GM21360 (cell line): ENCODE measurements at regions not wholly inside any gene's neighbourhood (a gene's known extent, or its start where the extent isn't known, plus 50 kb on each side); places are given as distances from the start of the nearest gene placed in this dataset.
"Not testable (repeated sequence)": the region's sequence is repeated elsewhere in the genome, so short reads cannot be mapped to it uniquely, and the experiment has no call there.

ENCODE experiments used
- ATAC-seq: cut with Tn5 transposase; IDR thresholded peaks from one replicate; pipeline ENCODE4 v1.9.1; 2021; ENCODE audit warnings: mild to moderate bottlenecking, moderate library complexity; ENCODE audit not compliant: unreplicated experiment

DNA sequence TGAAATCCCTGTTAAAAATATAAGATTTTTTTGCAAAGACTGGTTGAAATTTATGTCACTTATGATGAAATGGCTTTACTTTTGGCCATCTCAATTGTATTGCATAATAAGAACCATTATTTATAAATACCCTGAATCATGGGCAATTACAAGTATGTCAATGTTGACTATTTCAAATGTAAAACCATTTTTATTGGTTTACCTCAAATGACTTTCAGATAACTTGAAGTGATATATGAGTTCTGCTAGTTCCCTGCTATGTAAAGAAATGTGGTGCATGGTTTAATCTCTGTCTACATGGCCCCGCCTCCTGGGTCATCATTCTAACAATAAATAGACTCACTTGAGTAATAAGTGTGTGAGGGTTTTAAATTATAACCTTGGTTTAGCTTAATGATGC, 275.6 kb upstream of the PREP start:
- ATAC-seq, result no peak

DNA sequence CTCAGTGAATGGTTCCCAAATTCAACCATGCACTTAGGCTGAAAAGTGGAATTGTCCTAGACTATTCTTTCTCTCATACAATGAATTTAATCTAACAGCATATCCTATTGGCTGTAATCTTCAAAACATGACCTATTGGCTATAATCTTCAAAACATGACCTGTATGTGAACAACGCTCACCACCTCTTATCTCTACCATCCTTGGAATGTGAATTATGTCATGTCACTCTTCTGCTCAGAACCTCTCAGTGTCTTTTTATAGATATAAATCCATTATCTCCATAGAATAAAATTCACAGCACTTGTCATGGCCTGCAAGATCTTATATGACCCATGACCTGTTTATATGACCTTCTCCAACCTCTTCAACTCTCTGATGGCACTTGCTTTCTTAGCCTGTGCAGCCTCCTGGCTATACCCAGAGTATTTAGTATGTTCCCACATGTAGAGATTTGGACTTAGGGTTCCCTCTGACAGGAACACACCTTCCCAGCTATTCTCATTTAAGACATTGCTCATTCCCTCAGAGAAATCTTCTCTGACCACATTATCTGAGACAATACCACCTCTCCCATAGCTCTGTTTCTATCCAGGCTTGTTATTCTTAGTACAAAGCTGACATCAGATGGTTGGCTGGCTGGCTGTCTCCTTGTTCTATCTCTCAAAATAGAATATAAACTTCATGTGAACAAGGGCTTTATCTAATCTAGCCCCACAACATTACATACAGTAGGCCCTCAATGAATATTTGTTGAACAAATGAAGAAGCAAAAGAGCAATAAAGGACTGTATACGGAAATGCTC, 275.0 kb upstream of the PREP start:
- no peak for ATAC-seq

DNA sequence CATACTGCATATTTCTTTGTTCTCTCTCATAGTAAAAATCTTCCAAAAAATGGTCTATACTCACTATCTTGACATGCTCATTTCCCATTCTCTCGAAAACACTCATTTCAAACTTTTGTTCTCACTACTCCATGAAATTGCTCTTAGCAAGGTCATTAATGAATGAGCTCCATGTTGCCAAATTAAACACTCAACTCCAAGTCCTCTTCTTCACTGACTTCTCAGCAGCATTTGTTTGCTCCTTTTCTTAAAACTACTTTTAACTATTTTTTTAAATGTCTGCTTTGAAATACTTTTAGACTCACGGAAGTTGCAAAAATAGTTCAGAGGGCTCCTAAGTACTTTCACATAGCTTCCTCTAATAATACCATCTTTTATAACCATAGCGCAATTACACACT, 274.0 kb upstream of the PREP start:
- ATAC-seq, result no peak

DNA sequence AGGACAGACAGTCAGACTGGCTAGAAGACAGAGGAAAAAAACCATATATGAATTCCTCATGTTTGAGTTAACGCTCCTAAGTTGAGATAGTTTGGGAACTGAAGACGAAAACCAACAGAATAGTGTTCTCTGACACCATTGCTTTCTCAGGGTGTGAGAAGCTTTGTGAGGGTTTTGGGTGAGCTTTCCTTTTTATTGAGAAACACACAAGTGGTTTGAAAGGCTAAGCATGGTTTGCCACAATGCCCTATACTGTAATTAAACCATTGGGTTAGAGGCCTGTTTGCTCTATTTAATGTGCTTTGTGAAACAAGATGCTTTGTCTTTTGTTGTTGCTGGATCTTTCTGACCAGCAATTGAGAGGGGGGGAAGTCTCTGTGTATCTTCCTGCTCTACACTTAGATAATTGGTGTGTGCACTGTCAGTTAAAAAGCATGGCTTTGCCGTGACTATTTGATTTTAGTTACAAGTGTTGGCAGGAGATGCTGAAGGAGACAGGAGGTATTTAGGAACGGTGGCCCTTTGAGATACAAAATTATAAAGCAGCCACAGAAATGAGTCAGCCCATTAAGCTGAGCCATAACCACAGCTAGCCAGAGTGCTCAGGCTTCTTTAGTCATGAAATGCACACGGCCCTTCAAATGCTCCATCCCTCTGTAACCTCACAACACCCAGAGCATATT, 273.0 kb upstream of the PREP start:
- no peak for ATAC-seq

DNA sequence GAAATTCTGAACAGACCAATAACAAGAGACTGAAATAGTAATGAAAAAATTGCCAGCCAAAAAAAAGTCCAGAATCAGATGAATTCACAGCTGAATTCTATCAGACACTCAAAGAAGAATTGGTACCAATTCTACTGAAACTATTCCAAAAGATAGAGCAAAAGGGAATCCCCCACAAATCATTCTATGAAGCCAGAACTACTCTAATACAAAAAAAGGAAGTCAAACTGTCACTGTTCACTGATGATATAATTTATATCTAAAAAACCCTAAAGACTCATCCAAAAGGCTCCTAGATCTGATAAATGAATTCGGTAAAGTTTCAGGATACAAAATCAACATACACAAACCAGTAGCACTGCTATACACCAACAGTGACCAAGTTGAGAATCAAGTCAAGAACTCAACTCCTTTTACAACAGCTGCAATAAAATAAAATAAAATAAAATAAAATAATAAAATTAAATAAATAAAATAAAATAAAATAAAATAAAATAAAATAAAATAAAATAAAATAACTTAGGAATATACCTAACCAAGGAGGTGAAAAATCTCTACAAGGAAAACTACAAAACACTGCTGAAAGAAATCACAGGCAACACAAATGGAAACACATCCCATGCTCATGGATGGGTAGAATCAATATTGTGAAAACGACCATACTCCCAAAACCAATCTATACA, 270.1 kb upstream of the PREP start:
- ATAC-seq, result not testable (repeated sequence)

DNA sequence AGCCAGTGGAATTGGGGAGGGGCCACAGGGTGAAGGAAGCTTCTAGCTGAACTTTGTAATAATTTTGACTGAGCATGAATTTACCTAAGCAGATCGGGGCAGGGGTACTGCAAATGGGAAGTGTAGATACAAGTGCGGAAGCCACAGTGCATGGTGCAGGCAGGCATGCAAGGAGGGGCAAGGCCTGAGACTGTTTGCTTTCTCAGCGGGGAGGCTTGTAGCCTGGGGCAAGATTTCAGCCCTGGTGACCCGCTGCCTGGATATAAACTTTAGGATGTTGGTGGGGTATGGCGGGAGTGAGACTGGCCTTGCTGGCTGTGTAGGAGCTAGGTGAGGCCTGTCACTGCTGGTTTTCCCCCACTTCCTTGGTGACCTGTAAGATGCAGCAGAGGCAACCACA, 266.4 kb upstream of the PREP start:
- no peak for ATAC-seq

DNA sequence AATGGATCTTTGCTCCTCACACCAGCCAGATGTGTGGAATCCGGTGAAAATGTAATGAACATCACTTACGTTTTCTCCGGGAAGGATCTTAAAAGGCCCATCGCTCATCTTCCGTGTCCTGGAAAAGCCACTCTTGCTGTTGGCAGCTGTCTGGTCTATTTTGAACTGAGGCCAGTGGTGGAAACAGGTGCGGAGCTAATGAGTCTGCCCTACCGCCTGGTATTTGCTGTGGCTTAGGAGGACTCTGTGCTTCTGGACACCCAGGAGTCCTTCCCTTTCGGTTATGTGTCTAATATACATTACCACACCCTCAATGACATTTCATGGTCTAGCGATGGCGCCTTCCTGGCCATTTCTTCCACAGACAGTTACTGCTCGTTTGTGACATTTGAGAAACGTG, 264.2 kb upstream of the PREP start:
- ATAC-seq, result no peak

DNA sequence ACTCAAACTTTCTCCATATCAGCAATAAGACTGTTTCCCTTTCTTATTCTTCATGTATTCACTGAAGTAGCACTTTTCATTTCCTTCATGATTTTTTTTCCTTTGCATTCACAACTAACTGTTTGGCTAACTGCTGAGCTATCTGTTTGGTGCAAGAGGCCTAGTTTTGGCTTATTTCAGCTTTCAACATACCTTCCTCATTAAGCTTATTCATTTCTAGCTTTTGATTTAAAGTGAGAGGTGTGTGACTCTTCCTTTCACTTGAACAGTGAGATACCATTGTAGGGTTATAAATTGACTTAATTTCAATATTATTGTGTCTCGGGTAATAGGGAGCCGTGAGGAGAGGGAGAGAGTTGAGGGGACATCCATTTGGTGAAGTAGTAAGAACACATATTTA, 262.0 kb upstream of the PREP start:
- ATAC-seq, result no peak

DNA sequence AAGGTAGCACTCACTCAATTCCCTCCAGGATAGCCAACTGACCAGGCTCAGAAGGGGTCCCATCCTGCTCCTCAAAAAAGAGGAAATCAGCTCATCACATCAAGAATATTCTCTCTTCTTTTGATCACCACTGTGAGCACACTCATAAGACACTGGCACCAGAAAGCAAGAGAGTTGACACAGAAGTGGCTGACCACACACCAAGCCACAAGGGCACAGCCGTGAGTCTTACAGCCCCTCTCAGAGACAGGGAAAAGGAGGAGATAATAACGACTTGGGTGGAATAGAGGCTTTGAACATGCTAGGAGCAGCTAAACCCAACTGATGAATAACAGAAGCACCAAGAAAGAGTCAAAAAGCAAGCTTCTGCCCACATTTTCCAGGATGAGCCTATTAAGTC, 249.1 kb upstream of the PREP start:
- ATAC-seq, result no peak

DNA sequence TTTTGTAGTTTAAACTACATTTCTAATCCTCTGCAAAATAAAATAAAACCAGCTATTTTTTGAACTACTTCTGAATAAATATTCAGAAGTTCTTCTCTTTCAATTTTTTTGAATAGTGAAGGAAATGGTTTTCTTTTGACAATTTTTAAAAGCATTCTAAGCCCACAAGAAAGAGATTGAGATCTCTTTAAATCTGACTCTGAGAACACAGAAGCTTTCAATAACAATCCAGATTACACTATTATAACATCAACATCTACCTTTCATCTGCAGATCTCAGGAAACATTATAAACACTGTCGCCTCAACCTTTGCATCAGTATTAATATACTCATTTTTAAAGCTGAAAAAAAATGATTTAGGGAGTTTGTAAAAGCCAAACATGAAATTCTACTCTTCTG, 247.5 kb upstream of the PREP start:
- ATAC-seq, result no peak

DNA sequence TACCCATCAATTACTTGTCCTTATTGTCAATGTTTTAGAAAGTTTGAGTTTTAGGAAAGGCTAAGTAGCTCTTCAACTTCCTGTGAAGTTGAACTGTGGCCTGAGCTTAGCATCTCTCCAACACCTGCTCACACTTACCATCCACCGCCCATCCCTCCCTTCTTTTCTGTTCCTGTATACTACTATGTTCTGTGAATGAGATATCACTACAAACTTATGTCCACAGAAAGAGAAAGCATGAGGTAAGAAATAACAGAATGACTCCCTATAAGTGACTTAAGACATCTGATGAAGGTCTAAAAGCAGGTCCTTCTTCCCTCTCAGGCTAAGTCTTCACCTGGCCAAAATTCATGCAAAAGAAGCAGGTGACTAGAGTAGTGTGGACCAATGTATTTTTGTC, 246.3 kb upstream of the PREP start:
- ATAC-seq, result no peak

DNA sequence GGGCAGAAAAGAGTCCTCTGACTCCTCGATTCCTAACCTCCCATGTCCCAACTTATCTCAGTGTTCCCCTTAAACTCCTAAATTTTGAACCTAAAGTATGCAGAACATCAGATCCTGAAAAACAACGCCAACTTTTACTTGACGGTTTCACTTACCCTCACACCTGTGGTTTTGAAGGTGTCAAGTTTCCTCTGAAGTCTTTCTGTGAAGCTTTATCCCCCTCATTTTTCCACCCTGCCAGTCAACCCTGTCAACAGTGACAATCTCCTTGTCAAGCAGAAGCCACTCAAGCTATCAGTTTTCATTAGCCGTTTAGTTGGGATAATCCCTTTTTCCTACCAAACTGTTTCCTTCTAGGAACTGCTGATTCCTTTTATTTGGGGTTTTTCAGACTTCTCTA, 245.4 kb upstream of the PREP start:
- no peak for ATAC-seq

DNA sequence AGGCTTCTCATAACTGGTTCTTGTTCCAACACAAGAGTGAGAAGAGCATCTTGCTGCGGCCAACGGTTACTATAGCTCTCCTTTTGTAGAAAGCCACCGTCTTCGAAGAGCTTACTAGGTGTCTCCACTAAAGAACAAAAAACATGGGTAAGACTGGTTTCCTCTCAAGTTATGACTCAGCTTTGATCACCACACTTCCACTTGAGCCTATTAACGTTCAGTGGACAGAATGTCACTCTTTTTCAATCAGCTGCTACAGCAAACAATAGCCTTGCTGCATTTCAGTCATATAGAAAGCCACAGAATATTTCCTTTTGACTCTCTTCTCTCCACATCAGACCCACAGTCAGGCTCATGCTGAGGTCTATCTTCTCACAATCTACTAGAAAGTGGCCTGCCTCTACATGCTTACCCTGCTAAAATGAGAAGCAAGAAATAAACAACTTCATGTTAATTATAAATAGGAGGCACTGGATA, 243.5 kb upstream of the PREP start:
- peak; percentile 89 for ATAC-seq

DNA sequence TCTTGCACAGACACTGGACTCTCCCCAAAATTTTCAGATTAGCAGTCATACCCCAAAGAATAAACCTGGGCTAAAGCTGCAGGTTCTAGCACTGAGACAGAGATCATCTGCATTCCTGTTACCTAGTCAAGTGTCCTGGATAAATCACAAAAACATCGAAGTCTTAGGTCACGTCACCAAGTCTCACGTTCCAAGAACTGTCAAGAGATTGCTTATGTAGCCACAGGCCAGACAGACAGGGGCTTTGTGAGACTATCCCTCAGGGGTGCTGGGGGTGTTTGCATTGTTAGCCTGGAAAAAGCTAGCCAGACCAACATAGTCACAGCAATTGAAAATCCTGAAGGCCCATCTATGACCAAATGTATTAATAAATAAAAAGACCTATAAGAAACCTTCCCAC, 243.1 kb upstream of the PREP start:
- ATAC-seq, result no peak

DNA sequence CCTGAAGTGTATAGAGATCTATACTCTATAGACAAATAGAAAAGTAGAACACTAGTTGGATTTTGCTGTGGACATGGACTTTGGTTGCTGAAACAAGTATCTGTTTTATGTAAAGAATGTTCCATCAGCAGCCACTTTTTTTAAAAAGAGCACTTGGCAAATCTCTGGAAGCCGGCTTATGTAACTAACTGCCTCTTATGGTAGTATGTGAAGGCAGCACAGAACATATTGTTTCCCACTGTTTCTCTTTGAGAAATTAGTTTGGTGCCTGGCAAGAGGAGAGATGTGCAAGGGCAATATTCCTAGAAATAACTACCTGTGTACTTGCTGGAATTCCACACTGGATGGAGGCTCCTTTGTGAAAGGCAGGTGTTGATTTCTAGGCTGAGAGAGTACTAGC, 242.3 kb upstream of the PREP start:
- no peak for ATAC-seq

DNA sequence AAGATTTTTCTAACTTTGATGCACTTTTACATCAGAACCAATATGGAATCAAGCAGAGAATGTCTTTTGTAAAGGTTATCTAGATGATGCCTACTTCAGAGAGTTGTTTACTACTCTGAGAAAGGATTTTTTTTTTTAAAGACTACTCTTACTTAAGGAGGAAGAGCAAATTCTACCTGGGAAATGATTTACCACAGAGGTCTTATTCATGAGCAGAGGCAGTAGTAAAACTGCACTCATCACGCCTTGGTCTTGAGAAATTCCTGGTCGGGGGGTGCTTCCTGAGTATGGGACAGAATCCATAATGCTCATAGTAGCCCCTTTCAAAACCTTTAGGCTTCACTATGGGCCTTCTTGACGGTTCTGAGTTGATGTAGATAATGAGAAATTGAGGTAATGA, 241.8 kb upstream of the PREP start:
- no peak for ATAC-seq

DNA sequence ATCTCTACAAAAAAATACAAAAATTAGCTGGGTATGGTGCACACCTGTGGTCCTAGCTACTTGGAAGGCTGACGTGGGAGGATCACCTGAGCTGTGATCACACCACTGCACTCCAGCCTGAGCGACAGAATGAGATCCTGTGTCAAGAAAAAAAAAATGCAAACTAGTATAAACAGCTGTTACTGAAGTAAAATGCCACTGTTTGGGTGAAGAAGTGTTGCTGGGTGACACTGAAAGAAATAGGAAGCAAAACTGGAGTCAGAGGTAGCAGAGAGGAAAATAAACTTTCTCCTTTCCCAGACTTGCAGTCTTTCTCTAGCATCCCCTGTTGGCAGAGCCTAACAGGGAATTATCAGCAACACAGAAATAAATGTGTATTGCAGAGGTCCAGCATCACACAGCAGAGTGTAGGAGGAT, 241.2 kb upstream of the PREP start:
- ATAC-seq, result no peak

DNA sequence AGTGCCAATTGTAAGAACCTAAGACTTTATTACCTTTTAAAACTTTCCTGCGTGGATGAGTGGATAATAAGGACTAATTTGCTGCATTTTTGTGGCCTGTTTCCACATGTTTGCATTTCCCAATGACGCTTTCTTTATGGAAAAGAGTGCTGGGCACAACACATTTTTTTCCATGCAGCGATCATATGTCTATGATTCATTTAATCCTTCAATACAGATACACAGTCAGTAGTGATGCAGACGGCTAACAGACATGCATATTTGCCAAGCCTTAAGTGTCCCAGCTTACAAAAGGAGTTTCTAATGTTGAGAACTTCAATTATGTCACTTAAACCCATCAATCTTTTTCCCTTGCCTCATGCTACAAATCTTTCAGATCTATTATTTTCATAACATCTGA, 239.8 kb upstream of the PREP start:
- no peak for ATAC-seq

DNA sequence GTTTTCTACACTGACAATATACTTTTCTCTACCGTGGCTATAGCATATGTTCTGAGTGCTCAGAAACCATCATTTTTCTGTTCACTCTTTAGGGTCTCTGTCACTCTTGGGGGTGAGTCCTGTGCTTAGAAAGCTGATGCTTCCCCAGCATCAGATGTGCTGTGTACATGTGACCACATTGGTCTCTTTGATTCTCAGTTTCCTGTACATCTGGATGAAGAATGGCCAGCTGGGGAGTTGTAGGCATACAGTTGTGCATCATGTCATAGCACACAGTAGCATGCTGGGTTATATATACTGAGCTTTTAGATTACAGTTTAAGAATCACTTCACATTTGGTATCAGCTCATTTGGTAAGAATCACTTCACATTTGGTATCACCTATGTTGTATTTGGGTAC, 238.6 kb upstream of the PREP start:
- ATAC-seq, result no peak

DNA sequence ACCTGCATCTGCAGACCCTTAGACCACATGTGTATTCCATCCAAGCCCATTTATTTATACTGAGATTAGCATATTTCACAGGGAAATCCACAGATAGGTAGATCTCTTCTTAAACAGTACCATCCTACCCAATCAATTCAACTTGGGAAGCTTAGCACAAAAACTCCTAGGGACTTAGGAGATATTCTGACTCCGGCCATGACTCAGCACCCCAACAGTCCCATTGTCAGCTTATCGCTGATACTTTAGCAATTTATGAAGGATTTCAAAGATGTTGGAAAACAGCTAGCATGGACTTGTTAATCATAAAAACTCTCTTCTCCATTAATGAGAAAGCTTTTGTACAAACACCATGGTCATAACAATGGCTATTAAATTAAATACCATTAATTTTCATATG, 236.2 kb upstream of the PREP start:
- ATAC-seq, result no peak

DNA sequence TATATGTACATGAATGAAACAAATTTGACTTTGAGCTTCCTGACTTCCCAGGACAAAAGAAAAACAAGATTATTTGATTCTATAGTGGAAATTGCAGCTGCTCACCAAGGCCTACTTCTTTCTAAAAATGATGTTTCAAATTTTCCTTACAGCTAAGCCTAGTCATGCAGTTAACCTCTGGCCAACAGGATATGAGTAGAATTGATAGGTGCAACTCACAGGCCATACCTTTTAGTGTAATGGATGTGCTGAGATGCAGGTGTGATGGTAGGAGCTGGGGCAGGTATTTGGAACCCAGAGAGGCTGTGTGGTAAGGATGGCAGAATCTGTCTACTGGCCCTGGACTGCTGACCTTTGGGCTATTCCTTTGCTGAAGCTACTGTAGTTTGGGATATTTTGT, 230.9 kb upstream of the PREP start:
- no peak for ATAC-seq
